Liver (tissue), 3 donors: ENCODE measurements at regions not wholly inside any gene's neighbourhood (a gene's known extent, or its start where the extent isn't known, plus 50 kb on each side); places are given as distances from the start of the nearest gene placed in this dataset.

ENCODE experiments used
- EGR1 ChIP-seq, 2 donors: IDR thresholded peaks; 2 replicates each; pipeline ENCODE4 v1.6.1; 2016 to 2018; ENCODE audit warnings: antibody characterized with exemption in 2 of 2, low read depth in 2 of 2
- SP1 ChIP-seq: IDR thresholded peaks from 2 replicates; pipeline ENCODE4 v1.6.1; 2018; ENCODE audit warnings: antibody characterized with exemption, mild to moderate bottlenecking
- YY1 ChIP-seq: IDR thresholded peaks from 2 replicates; pipeline ENCODE4 v1.6.1; 2016; ENCODE audit warnings: antibody characterized with exemption, mild to moderate bottlenecking
- TF ChIP-seq, protein P1 (sequence below): fragments of 150-350 bp; IDR thresholded peaks from 2 replicates; pipeline ENCODE4 v1.5.1; 2017; ENCODE audit warnings: improper control_type of control experiment, low read depth, low read length; ENCODE audit not compliant: missing input control
- TF ChIP-seq, protein P2 (sequence below): IDR thresholded peaks from 2 replicates; pipeline ENCODE4 v1.6.1; 2016; ENCODE audit warnings: antibody characterized with exemption
- TF ChIP-seq, protein P3 (sequence below): IDR thresholded peaks from 2 replicates; pipeline ENCODE4 v1.6.1; 2016; ENCODE audit warnings: antibody characterized with exemption
- donor health status: healthy.
- donor health status: healthy.

GRCh38 chr10:36188461-36188860 lies 546.4 kb upstream of the FZD8 start:
- TF ChIP-seq, protein P1, sequence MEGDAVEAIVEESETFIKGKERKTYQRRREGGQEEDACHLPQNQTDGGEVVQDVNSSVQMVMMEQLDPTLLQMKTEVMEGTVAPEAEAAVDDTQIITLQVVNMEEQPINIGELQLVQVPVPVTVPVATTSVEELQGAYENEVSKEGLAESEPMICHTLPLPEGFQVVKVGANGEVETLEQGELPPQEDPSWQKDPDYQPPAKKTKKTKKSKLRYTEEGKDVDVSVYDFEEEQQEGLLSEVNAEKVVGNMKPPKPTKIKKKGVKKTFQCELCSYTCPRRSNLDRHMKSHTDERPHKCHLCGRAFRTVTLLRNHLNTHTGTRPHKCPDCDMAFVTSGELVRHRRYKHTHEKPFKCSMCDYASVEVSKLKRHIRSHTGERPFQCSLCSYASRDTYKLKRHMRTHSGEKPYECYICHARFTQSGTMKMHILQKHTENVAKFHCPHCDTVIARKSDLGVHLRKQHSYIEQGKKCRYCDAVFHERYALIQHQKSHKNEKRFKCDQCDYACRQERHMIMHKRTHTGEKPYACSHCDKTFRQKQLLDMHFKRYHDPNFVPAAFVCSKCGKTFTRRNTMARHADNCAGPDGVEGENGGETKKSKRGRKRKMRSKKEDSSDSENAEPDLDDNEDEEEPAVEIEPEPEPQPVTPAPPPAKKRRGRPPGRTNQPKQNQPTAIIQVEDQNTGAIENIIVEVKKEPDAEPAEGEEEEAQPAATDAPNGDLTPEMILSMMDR: no peak
- TF ChIP-seq, protein P2, sequence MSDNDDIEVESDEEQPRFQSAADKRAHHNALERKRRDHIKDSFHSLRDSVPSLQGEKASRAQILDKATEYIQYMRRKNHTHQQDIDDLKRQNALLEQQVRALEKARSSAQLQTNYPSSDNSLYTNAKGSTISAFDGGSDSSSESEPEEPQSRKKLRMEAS: no peak
- TF ChIP-seq EGR1 (IDR thresholded peaks at IDR 0.05; ENCODE audit: low read depth in 2 of 2) (no peak), YY1 (no peak), SP1 (no peak)
- TF ChIP-seq, protein P3, sequence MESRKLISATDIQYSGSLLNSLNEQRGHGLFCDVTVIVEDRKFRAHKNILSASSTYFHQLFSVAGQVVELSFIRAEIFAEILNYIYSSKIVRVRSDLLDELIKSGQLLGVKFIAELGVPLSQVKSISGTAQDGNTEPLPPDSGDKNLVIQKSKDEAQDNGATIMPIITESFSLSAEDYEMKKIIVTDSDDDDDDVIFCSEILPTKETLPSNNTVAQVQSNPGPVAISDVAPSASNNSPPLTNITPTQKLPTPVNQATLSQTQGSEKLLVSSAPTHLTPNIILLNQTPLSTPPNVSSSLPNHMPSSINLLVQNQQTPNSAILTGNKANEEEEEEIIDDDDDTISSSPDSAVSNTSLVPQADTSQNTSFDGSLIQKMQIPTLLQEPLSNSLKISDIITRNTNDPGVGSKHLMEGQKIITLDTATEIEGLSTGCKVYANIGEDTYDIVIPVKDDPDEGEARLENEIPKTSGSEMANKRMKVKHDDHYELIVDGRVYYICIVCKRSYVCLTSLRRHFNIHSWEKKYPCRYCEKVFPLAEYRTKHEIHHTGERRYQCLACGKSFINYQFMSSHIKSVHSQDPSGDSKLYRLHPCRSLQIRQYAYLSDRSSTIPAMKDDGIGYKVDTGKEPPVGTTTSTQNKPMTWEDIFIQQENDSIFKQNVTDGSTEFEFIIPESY: no peak
